ENCODE measurements at regions not wholly inside any gene's neighbourhood (a gene's known extent, or its start where the extent isn't known, plus 50 kb on each side); places are given as distances from the start of the nearest gene placed in this dataset.

GRCh38 chr5:166032601-166033000 is 2258.8 kb upstream of the WWC1 start:
- no peak for DNase-seq (ENCODE audit: low read depth)
- H3K4me3 ChIP-seq (ENCODE audit: low read depth, low read length), result no peak overlapping the region
- TF ChIP-seq CTCF (IDR thresholded peaks at IDR 0.05; ENCODE audit: control insufficient read depth, extremely low read depth, insufficient read depth), result no peak

DNA sequence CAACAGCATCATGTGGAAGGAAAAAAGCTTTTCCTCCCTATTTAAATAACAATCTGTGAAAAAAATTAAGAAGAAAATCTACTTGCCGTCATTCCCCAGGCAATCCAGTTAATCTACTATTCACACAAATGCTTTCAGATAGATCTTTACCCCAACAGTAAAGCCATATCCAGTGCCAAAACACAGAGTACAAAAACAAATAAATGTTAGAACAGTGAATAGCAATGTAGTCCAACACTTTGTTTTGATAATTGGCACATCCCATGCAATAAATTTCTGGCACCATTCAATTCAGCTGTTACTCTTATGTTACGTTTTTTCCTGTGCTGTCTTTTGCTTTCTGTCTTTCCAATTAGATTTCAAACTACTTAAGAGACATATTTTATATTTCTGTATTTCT is 2245.5 kb upstream of the WWC1 start:
- DNase-seq (ENCODE audit: low read depth), result peak; percentile 87
- no peak for TF ChIP-seq CTCF (IDR thresholded peaks at IDR 0.05; ENCODE audit: control insufficient read depth, extremely low read depth, insufficient read depth)

DNA sequence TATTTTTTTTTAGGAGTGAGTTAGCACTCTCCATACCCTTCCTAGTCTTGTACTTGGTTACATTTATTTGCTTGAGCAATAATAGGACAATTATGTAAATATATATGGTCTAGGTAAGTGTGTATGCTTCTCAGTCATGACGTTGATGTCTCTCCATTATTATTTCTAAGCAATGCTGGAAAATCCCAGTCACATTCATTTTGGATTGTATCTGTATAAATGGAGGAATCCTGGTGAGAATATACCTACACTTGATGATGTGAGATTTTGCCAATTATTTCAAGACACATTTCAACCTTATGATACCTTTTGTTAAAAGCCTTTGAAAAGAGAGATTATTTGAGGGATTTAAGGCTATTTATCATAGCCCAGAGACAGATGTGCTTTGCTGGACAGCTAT is 2244.5 kb upstream of the WWC1 start:
- H3K4me3 ChIP-seq (ENCODE audit: low read depth, low read length), result no peak overlapping the region
- no peak for DNase-seq (ENCODE audit: low read depth)
- no peak for TF ChIP-seq CTCF (IDR thresholded peaks at IDR 0.05; ENCODE audit: control insufficient read depth, extremely low read depth, insufficient read depth)

More for the DNA sequence above, 2245.5 kb upstream of the WWC1 start:
- no peak overlapping the region for H3K4me3 ChIP-seq (ENCODE audit: low read depth, low read length)

- TF ChIP-seq CTCF (IDR thresholded peaks at IDR 0.05; ENCODE audit: control insufficient read depth, extremely low read depth, insufficient read depth), result no peak
- DNase-seq (ENCODE audit: low read depth), result no peak
- H3K4me3 ChIP-seq (ENCODE audit: low read depth, low read length), result no peak overlapping the region
Observed at GRCh38 chr5:166050531-166050930, 2240.9 kb upstream of the WWC1 start.

DNA sequence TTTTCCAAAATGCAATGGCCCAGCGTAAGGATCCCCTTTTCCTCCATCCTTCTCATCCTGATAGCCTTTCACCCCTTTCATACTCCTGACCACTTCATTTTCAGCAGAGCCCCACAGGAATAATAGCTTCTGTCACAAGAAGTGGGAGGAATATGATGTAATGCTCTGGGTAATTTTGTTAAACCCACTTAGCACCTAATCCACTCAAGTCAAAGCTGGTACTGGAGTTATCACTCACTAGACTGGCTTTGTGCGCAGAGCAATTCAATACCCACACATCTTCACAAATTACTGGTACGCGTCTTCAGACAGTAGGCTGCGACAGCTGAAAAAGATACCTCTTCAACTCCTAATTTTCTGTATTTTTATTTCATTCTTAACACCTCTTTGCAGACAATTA is 2232.8 kb upstream of the WWC1 start:
- no peak overlapping the region for H3K4me3 ChIP-seq (ENCODE audit: low read depth, low read length)
- DNase-seq (ENCODE audit: low read depth), result no peak

DNA sequence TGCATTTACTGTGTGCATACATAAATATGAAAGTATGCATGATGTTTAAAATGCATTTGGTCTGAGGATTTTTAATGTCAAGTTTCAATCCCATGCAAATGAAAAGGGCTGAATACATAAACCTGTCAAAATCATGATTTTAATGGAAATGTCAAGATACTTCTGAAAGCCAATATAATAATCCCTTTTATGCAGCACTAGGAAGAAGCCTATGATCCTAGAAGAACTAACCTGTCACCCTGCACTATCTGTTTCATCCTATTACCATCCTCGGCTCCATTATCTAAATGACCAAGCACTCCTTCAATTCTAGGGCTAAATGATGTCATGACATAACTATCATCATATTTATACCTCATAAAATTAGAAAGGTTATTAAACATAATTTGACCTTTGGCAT is 2229.4 kb upstream of the WWC1 start:
- DNase-seq (ENCODE audit: low read depth), result no peak
- H3K4me3 ChIP-seq (ENCODE audit: low read depth, low read length), result no peak overlapping the region
- TF ChIP-seq CTCF (IDR thresholded peaks at IDR 0.05; ENCODE audit: control insufficient read depth, extremely low read depth, insufficient read depth), result no peak

More for the DNA sequence above, 2232.8 kb upstream of the WWC1 start:
- no peak for TF ChIP-seq CTCF (IDR thresholded peaks at IDR 0.05; ENCODE audit: control insufficient read depth, extremely low read depth, insufficient read depth)

- TF ChIP-seq CTCF (IDR thresholded peaks at IDR 0.05; ENCODE audit: control insufficient read depth, extremely low read depth, insufficient read depth), result no peak
- H3K4me3 ChIP-seq (ENCODE audit: low read depth, low read length), result no peak overlapping the region
- DNase-seq (ENCODE audit: low read depth), result peak; percentile 62
Observed at GRCh38 chr5:166062719-166063118, 2228.7 kb upstream of the WWC1 start.

Measured in LNCaP clone FGC (cell line).